A549 (cell line): ENCODE measurements at regions not wholly inside any gene's neighbourhood (a gene's known extent, or its start where the extent isn't known, plus 50 kb on each side); places are given as distances from the start of the nearest gene placed in this dataset.

ENCODE experiments used
- ATAC-seq, 2 experiments: fragments of 200-7000 bp in 1 of 2; fragments of >200 bp in 1 of 2; cut with Nextera tagmentation in 1 of 2; cut with Tn5 transposase in 1 of 2; 3 replicates each; pipeline versions ENCODE4 v1.8.0 to v1.9.1; 2018 to 2020; ENCODE audit warnings: mild to moderate bottlenecking in 1 of 2, moderate library complexity in 1 of 2
- CTCF ChIA-PET: fragments of 300-600 bp; sonication (Branson Sonifier 250); formaldehyde crosslinking; extraction: SDS; loops from one replicate; lab custom pipeline; 2021; ENCODE audit warnings: antibody characterized with exemption, inconsistent platforms; lab: Yijun Ruan, JAX
- POLR2A ChIA-PET: fragments of 350-600 bp; formaldehyde crosslinking; extraction: SDS; loops from one replicate; lab custom pipeline; 2021; ENCODE audit warnings: antibody characterized with exemption, inconsistent platforms; lab: Yijun Ruan, JAX
- DNase-seq, 2 experiments: peaks; one replicate each; pipeline versions ENCODE4 v3.0.0 to v3.0.0-alpha.2; 2011 to 2016; ENCODE audit warnings: low read depth in 1 of 2, low spot score in 1 of 2
- FAIRE-seq: peaks from 2 replicates; lab custom pipeline; 2011; peaks lifted over from hg19 to GRCh38; lab: Jason Lieb, UNC
- H3K27ac ChIP-seq, 2 experiments: fragments of >200 bp; sonication (Bioruptor Twin); formaldehyde crosslinking; 3 replicates each; pipeline ENCODE4 v1.5.1; 2016 to 2017
- H3K4me1 ChIP-seq: fragments of >200 bp; sonication (Bioruptor Twin); formaldehyde crosslinking; 3 replicates; pipeline ENCODE4 v1.6.1; 2016
- H3K4me2 ChIP-seq: fragments of >200 bp; sonication (Bioruptor Twin); formaldehyde crosslinking; 3 replicates; pipeline ENCODE4 v1.6.1; 2016
- H3K4me3 ChIP-seq: fragments of >200 bp; sonication (Bioruptor Twin); formaldehyde crosslinking; 3 replicates; pipeline ENCODE4 v1.5.1; 2016
- H3K9me3 ChIP-seq: fragments of >200 bp; sonication (Bioruptor Twin); formaldehyde crosslinking; 3 replicates; pipeline ENCODE4 v1.6.1; 2016
- BHLHE40 ChIP-seq: IDR thresholded peaks from 2 replicates; pipeline ENCODE4 v1.6.1; 2012; ENCODE audit warnings: low read depth, low read length, inconsistent platforms
- CBX8 ChIP-seq: fragments of 200-600 bp; sonication (generic); IDR thresholded peaks from 2 replicates; pipeline ENCODE4 v1.6.1; 2016
- CEBPB ChIP-seq, 2 experiments: fragments of >200 bp in 1 of 2; sonication (Bioruptor Twin) in 1 of 2; formaldehyde crosslinking in 1 of 2; IDR thresholded peaks; 2 replicates each; pipeline ENCODE4 v1.6.1; 2012 to 2016
- ELK1 ChIP-seq: fragments of 150-350 bp; IDR thresholded peaks from 2 replicates; pipeline ENCODE4 v1.6.1; 2014; ENCODE audit warnings: low read depth, mild to moderate bottlenecking, low read length
- EP300 ChIP-seq, 2 experiments: fragments of >200 bp; sonication (Bioruptor Twin); formaldehyde crosslinking; IDR thresholded peaks; 2 replicates in 1 of 2; 3 replicates in 1 of 2; pipeline ENCODE4 v1.6.1; 2016 to 2017
- ESRRA ChIP-seq: fragments of 150-350 bp; IDR thresholded peaks from 2 replicates; pipeline ENCODE4 v1.6.1; 2014; ENCODE audit warnings: mild to moderate bottlenecking, low read length, borderline replicate concordance
- GATA3 ChIP-seq: IDR thresholded peaks from 2 replicates; pipeline ENCODE4 v1.6.1; 2012; ENCODE audit warnings: borderline replicate concordance
- HDAC2 ChIP-seq: fragments of 200-600 bp; sonication (generic); IDR thresholded peaks from 2 replicates; pipeline ENCODE4 v1.6.1; 2016
- HEYL ChIP-seq: fragments of 250-450 bp; sonication (Bioruptor Pico); IDR thresholded peaks from 2 replicates; pipeline ENCODE4 v1.8.0; 2021; ENCODE audit warnings: mild to moderate bottlenecking, moderate library complexity
- HMGXB4 ChIP-seq: fragments of 250-450 bp; sonication (Bioruptor Pico); IDR thresholded peaks from 2 replicates; pipeline ENCODE4 v1.5.0; 2021; ENCODE audit warnings: mild to moderate bottlenecking, moderate library complexity, borderline replicate concordance
- JUN ChIP-seq, 2 experiments: fragments of >200 bp; sonication (Bioruptor Twin); formaldehyde crosslinking; IDR thresholded peaks; 2 replicates in 1 of 2; 3 replicates in 1 of 2; pipeline ENCODE4 v1.6.1; 2016 to 2017
- KDM1A ChIP-seq: fragments of 200-600 bp; sonication (generic); IDR thresholded peaks from 2 replicates; pipeline ENCODE4 v1.6.1; 2016; ENCODE audit warnings: low read depth, mild to moderate bottlenecking
- MYC ChIP-seq: IDR thresholded peaks from 2 replicates; pipeline ENCODE4 v1.6.1; 2012; ENCODE audit warnings: mild to moderate bottlenecking, inconsistent platforms, low read length, improper control_type of control experiment, borderline replicate concordance
- NFE2L2 ChIP-seq: fragments of 150-350 bp; conservative IDR thresholded peaks from 2 replicates; pipeline ENCODE4 v1.6.1; 2014; ENCODE audit warnings: low read length
- PHF8 ChIP-seq: fragments of 200-600 bp; sonication (generic); IDR thresholded peaks from 2 replicates; pipeline ENCODE4 v1.6.1; 2016; ENCODE audit warnings: low read depth, mild to moderate bottlenecking, antibody characterized with exemption, moderate library complexity, borderline replicate concordance
- RAD21 ChIP-seq, 2 experiments: fragments of >200 bp in 1 of 2; sonication (Bioruptor Twin) in 1 of 2; formaldehyde crosslinking in 1 of 2; IDR thresholded peaks in 1 of 2; conservative IDR thresholded peaks in 1 of 2; 2 replicates in 1 of 2; 3 replicates in 1 of 2; pipeline ENCODE4 v1.6.1; 2012 to 2018; ENCODE audit warnings: inconsistent platforms in 1 of 2
- REST ChIP-seq: fragments of 200-600 bp; sonication (generic); IDR thresholded peaks from 2 replicates; pipeline ENCODE4 v1.6.1; 2016; ENCODE audit warnings: antibody characterized with exemption, mild to moderate bottlenecking, moderate library complexity
- SMC3 ChIP-seq: fragments of >200 bp; sonication (Bioruptor Twin); formaldehyde crosslinking; IDR thresholded peaks from 3 replicates; pipeline ENCODE4 v1.6.1; 2018; ENCODE audit warnings: inconsistent platforms
- TFCP2L1 ChIP-seq: fragments of 250-450 bp; sonication (Bioruptor Pico); IDR thresholded peaks from 2 replicates; pipeline ENCODE4 v1.5.0; 2021; ENCODE audit warnings: mild to moderate bottlenecking
- TP53 ChIP-seq: fragments of 250-450 bp; sonication (Bioruptor Pico); IDR thresholded peaks from 2 replicates; pipeline ENCODE4 v1.5.0; 2021; ENCODE audit warnings: mild to moderate bottlenecking, moderate library complexity
- ZC3H11A ChIP-seq: fragments of 450-650 bp; IDR thresholded peaks from 2 replicates; pipeline ENCODE4 v1.6.1; 2014; ENCODE audit warnings: antibody characterized with exemption, mild to moderate bottlenecking
- WGBS: methylation state at CpG from one replicate; pipeline ENCODE4 v1.1.6; 2017; ENCODE audit errors: missing lambda C conversion rate; 5-methylcytosine and 5-hydroxymethylcytosine counted together

- DNase-seq (no peak), ATAC-seq (no peak), FAIRE-seq (no peak)
- H3K4me2 ChIP-seq, result no peak overlapping the region
- H3K27ac ChIP-seq, result no peak overlapping the region
- H3K4me1 ChIP-seq, result no peaks in the 10 kb centered on the region
- TF ChIP-seq RAD21 (conservative IDR thresholded peaks at IDR 0.05 in 1 of 2, IDR thresholded peaks at IDR 0.05 in 1 of 2) (no peak), JUN (IDR thresholded peaks at IDR 0.05) (no peak), TP53 (CRISPR knock-in tag) (no peak), KDM1A (no peak)
- CTCF ChIA-PET, result no interaction called here
- 47% methylated on average over 3 of the region's 3 CpGs for WGBS
- POLR2A ChIA-PET, result no interaction called here
- H3K4me3 ChIP-seq, result no peak overlapping the region
- no peaks in the 10 kb centered on the region for H3K9me3 ChIP-seq
Measured at GRCh38 chr14:48686650-48687049, 899.5 kb downstream of the RPS29 start.

GRCh38 chr14:48672506-48672905 lies 913.7 kb downstream of the RPS29 start:
- no peak for DNase-seq
- Histone ChIP-seq H3K4me2 (no peak overlapping the region), H3K4me1 (no peaks in the 10 kb centered on the region), H3K9me3 (no peaks in the 10 kb centered on the region), H3K27ac (no peak overlapping the region), H3K4me3 (no peak overlapping the region)
- FAIRE-seq, result no peak
- 0% methylated on average over 2 of the region's 2 CpGs for WGBS
- POLR2A ChIA-PET, result no interaction called here
- no peak for TF ChIP-seq CBX8
- no peak for TF ChIP-seq TFCP2L1 (CRISPR knock-in tag)
- no peak for TF ChIP-seq EP300 (IDR thresholded peaks at IDR 0.05)
- TF ChIP-seq ELK1, result no peak
- no peak for TF ChIP-seq BHLHE40
- TF ChIP-seq CEBPB (IDR thresholded peaks at IDR 0.05), result no peak
- TF ChIP-seq KDM1A, result no peak
- no peak for TF ChIP-seq HMGXB4 (CRISPR knock-in tag)
- no peak for TF ChIP-seq REST
- TF ChIP-seq HEYL (CRISPR knock-in tag), result no peak
- no peak for TF ChIP-seq ZC3H11A
- TF ChIP-seq HDAC2, result no peak
- no peak for TF ChIP-seq NFE2L2
- no peak for TF ChIP-seq PHF8
- ATAC-seq, result no peak
- CTCF ChIA-PET, result no interaction called here

- POLR2A ChIA-PET, result no interaction called here
Measured at GRCh38 chr14:48670939-48671338, 915.2 kb downstream of the RPS29 start.

More at GRCh38 chr14:48670939-48671338, 915.2 kb downstream of the RPS29 start:
- WGBS, result 9% methylated on average over 4 of the region's 4 CpGs
- ATAC-seq (no peak), FAIRE-seq (no peak), DNase-seq (no peak)
- no peak overlapping the region for H3K27ac ChIP-seq
- H3K4me1 ChIP-seq, result no peaks in the 10 kb centered on the region
- CTCF ChIA-PET, result no interaction called here
- H3K4me3 ChIP-seq, result no peak overlapping the region
- no peaks in the 10 kb centered on the region for H3K9me3 ChIP-seq
- no peak overlapping the region for H3K4me2 ChIP-seq
- TF ChIP-seq REST, result no peak
- no peak for TF ChIP-seq GATA3
- no peak for TF ChIP-seq MYC
- no peak for TF ChIP-seq ESRRA
- no peak for TF ChIP-seq CBX8
- TF ChIP-seq SMC3, result no peak
